Embryonic facial prominence (tissue), 1 donor: ENCODE measurements at regions not wholly inside any gene's neighbourhood (a gene's known extent, or its start where the extent isn't known, plus 50 kb on each side); places are given as distances from the start of the nearest gene placed in this dataset.
"Not testable (repeated sequence)": the region's sequence is repeated elsewhere in the genome, so short reads cannot be mapped to it uniquely, and the experiment has no call there.

Experiments used
- DNase-seq: peaks from one replicate; pipeline ENCODE4 v3.0.0-alpha.2; 2016; ENCODE audit errors: extremely low spot score

- DNase-seq, result no peak
Measured at GRCh38 chr1:104019675-104020049, 270.0 kb downstream of the AMY1C start.

DNA sequence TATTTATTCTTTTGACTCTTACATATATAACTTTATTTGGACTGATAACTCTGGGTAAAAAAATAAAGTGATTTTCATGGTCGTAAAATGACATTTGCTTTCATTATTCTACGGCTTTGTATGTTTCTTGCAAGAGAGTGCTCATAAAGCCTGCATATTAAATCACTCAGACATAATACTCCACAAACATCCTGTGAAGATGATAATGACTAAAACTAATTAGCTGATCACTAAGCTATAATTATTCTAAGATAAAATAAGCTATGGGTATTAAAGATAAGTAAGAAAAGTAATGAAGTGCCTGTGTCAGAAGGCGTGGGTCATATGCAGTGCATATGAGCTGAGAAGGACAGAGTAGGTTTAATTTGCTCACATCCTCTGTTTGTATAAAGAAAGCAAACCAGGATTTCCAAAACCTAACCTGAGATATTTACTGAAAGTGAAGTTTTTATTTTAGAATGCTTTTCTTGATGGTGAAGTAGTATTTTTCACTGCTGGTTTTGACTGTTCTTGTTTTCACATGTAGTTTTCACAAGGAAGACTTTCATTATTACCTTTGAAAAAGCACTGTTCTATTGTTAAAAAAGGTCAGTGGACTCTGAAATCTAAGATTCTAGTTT lies 278.8 kb downstream of the AMY1C start:
- DNase-seq, result no peak

- no peak for DNase-seq
Measured at GRCh38 chr1:104029456-104029970, 279.8 kb downstream of the AMY1C start.

DNA sequence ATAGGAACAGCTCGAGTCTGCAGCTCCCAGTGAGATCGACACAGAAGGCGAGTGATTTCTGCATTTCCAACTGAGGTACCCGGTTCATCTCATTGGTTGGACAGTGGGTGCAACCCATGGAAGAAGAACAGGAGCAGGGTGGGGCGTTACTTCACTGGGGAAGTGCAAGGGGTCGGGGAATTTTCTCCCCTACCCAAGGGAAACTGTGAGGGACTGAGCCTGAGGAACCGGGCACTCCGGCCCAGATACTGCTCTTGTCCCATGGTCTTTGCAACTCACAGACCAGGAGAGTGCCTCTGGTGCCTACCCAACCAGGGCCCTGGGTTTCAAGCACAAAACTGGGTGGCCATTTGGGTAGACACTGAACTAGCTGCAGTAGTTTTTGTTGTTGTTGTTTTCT lies 307.1 kb downstream of the AMY1C start:
- DNase-seq, result no peak

DNA sequence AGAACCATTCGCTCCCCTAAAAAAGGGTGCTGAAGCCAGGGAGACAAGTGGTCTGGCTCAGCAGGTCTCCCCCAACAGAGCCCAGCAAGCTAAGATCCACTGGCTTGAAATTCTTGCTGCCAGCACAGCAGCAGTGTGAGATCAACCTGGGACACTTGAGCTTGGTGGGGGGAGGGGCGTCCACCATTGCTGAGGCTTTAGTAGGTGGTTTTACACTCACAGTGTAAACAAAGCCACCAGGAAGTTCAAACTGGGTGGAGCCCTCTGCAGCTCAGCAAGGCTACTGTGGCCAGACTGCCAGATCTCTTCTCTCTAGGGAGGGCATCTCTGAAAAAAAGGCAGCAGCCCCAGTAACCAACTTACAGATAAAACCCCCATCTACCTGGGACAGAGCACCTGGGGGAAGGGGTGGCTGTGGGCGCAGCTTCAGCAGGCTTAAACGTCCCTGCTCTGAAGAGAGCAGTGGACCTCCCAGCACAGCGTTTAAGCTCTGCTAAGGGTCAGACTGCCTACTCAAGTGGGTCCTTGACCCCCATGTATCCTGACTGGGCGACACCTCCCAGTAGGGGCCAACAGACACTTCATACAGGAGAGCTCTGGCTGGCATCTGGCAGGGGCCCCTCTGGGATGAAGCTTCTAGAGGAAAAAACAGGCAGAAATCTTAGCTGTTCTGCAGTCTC lies 307.7 kb downstream of the AMY1C start:
- not testable (repeated sequence) for DNase-seq

- DNase-seq, result not testable (repeated sequence)
Measured at GRCh38 chr1:104061637-104062036, 311.9 kb downstream of the AMY1C start.

- DNase-seq, result no peak
Measured at GRCh38 chr1:104064399-104064798, 314.7 kb downstream of the AMY1C start.

- DNase-seq, result no peak
Measured at GRCh38 chr1:104072915-104073371, 323.2 kb downstream of the AMY1C start.

GRCh38 chr1:104073463-104073902 lies 323.8 kb downstream of the AMY1C start:
- DNase-seq, result no peak

DNA sequence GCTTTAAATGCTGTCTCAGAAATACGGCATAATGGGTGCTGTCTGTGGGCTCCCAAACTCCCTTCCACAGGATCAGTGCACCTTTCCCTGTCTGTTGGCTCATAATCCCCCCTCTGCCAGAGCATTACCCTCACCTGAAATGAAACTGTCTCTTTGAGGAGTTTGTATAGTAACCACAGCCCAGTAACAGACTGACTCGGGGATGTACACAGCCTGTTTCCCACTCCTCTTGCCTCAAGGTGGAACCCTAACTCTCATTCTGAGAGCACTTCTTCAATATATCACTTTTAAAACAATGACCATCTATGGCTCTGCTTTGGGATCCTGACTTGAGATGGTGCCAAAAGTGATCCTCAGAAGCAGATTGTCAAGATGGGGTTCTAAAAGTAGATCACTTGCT lies 332.5 kb downstream of the AMY1C start:
- DNase-seq, result no peak

DNA sequence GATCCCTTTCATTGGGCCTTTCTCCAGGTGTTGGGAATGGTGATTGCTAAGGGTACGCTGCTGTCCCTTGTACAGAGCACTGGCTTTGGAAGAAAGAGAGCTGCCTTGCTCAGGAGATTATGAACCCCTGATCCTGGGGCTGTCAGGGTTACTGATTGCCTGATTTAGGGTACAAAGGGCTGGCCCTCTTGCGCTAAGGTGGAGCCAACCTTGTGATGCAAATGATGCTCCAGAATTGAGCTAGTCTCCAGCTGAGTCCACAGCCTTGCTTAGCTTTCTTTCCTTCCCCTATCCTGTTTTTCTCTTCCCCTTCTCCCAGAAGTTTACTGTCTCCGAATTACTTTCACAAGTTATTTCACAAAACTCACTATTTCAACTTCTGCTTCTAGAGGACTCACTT lies 334.7 kb downstream of the AMY1C start:
- no peak for DNase-seq

- no peak for DNase-seq
Measured at GRCh38 chr1:104092698-104093097, 343.0 kb downstream of the AMY1C start.

- DNase-seq, result no peak
Measured at GRCh38 chr1:104098837-104099236, 349.1 kb downstream of the AMY1C start.

DNA sequence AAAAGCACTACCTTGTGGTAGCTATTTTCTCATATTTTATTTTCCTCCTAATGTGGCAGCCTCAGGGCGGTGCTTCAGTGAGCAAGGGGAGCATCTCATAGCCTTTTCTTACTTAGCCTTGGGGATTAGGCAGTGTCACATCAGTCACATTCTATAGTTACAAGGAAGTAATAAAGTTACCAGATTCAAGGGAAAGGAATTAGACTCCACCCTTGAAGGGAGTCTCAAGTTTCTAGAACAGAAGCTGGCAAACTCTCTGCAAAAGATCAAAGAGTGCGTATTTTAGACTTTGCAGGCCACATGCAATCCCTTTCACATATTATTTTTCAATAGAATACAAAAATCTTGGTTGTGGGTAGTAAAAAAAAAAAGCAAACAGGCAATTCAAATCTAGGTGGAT lies 350.4 kb downstream of the AMY1C start:
- no peak for DNase-seq

DNA sequence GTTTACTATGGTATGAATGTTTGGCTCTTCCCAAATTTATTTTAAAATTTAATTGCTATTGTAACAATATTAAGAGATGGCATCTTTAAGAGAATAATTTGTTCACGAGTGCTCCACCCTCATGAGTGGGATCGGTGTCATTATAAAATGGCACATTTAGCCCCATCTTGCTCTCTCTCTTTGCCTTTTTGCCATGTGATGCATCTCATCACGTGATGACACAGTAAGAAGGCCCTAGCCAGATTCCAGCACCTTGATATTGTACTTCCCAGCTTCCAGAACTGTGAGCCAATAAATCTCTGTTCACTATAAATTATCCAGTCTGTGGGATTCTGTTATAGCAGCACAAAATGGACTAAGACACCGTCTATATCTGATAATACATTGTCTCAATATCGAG lies 355.8 kb downstream of the AMY1C start:
- no peak for DNase-seq

DNA sequence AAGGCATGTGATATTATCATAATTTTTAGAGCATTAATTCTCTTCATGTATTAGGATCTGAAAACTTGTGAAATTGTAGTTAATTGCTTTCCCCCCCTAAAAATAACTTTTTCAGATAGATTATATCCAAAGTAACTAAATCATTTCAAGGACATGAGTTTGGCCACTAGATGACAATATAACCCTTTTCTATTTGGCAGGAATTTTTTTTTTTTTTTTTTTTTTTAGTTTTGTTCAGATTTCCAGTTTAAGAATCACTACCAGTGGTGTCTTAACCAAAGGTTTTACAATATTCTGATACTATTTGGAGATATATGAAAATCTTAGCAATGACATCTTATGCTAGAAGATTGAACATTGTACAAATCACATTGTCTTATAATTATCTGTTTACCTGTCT lies 370.8 kb downstream of the AMY1C start:
- no peak for DNase-seq

- DNase-seq, result no peak
Measured at GRCh38 chr1:104121271-104121670, 371.6 kb downstream of the AMY1C start.

DNA sequence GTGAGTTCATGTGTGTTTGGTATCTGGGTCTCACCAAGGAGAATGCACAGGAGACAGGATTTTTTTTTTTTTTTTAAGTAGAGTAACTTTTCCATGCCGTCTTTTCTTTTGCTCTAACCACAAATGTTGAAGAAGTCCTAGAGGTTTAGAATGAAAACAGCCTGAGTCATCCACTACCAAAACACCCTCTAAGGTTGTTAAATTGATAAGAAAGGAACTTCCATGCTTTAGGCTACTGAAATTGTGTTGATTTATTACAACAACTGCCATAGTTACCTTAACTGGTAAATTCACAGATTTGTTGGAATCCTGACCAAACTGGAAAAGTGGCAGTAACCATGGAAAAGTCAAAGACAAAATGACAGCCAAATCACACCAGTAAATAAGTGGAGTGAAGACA lies 375.6 kb downstream of the AMY1C start:
- DNase-seq, result no peak

- no peak for DNase-seq
Measured at GRCh38 chr1:104125970-104126369, 376.3 kb downstream of the AMY1C start.

DNA sequence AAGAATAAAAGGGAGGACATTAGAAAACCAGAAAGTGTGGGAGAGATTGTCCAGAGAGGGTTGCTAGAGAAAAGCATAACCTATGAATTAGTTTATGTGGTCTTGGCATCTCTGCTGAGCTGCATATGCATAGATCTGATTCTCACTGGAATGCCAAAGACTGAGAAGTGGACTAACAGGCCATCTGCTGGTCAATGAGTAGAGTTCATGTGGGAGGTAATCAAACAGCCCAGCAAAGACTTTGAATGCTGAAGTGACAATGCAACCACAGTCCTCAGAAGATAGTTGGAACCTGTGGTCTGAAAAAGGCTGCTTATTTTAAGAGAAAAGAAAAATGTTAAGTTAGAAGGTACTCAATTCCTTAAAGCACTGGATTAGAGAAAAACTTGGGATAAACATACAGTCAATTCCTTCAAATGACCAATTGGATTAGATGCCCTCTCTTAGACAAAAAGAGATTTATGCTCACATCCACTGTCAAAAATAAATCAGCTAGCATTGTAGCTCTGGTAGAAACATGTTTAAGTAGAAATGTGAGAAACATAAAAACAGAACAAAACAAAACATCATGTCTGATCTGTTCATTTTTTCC lies 382.8 kb downstream of the AMY1C start:
- no peak for DNase-seq

- DNase-seq, result not testable (repeated sequence)
Measured at GRCh38 chr1:104135036-104135435, 385.3 kb downstream of the AMY1C start.

DNA sequence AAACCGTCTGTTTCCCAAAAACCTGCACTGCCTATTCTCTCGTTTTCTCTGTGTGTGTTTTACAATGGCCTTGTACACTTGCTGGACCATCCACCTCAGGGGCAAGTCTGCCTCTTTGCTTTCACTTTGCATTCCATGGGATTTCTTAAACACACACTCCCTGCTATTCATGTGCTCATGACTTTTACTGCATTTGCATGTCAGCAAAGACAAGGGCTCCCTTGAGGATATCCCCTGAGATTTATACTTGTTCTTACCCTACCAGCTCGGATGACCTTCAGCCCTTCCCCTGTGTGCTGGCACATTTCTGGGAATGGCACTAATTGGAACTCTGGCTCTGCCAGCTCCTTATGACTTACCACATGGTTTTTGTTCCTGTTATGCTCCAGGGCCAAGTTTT lies 386.9 kb downstream of the AMY1C start:
- DNase-seq, result no peak

DNA sequence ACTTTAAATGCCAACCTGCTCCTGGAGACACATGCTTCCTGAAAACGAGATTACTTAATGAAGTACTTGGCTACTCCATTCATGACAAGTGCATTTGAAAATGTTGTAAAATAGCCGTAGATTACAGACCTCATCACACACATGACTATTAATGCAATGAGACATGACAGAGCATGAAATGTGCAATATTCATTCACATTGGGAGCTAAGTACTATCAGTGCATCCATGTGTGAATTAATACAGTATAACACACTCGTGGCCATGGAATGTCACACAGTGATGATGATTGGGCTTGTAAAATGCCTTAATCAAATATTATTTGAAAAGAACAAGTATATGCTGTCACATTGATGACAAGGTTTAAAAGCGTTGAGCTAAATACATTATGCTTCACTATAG lies 407.0 kb downstream of the AMY1C start:
- no peak for DNase-seq
